ENCODE measurements at regions not wholly inside any gene's neighbourhood (a gene's known extent, or its start where the extent isn't known, plus 50 kb on each side); places are given as distances from the start of the nearest gene placed in this dataset.

GRCh38 chr16:66097751-66098150 lies 268.7 kb upstream of the CDH5 start:
- Histone ChIP-seq H3K27me3 (peaks cover 0 to 18% (median 0%) of the 10 kb centered on the region in 7 donors), H3K4me1 (peaks cover 0 to 2% (median 0%) of the 10 kb centered on the region in 9 donors), H3K27ac (no peak overlapping the region), H3K36me3 (no peaks in the 10 kb centered on the region), H3K4me3 (no peak overlapping the region), H3K9me3 (no peaks in the 10 kb centered on the region)
- intact Hi-C loops (cut with DNase I), result loop anchor here in 1 of 10 donors (10.0 kb wide), 1 partner anchor 163 kb away; no protein-coding TSS in a partner anchor
- ATAC-seq, result no peak
- no peak for TF ChIP-seq CTCF (IDR thresholded peaks at IDR 0.05)
- WGBS, 2 donors, result 43% methylated on average over 6 of the region's 6 CpGs
- DNase-seq, result no peak

- Histone ChIP-seq H3K27ac (no peak overlapping the region), H3K36me3 (no peaks in the 10 kb centered on the region), H3K27me3 (peaks cover 0 to 18% (median 0%) of the 10 kb centered on the region in 7 donors), H3K4me1 (no peaks in the 10 kb centered on the region), H3K9me3 (no peaks in the 10 kb centered on the region), H3K4me3 (no peak overlapping the region)
- intact Hi-C loops (cut with DNase I), result loop anchor here in 1 of 10 donors (10.0 kb wide), 1 partner anchor 161 kb away; no protein-coding TSS in a partner anchor
- ATAC-seq (no peak), DNase-seq (no peak)
- no peak for TF ChIP-seq CTCF (IDR thresholded peaks at IDR 0.05)
Measured at GRCh38 chr16:66095676-66096075, 270.8 kb upstream of the CDH5 start.

GRCh38 chr16:66093191-66093590 lies 273.3 kb upstream of the CDH5 start:
- TF ChIP-seq CTCF (IDR thresholded peaks at IDR 0.05), result no peak

GRCh38 chr16:66091471-66091891 lies 275.0 kb upstream of the CDH5 start:
- Histone ChIP-seq H3K4me1 (no peaks in the 10 kb centered on the region), H3K4me3 (no peak overlapping the region), H3K9me3 (no peaks in the 10 kb centered on the region), H3K27ac (no peak overlapping the region), H3K36me3 (no peaks in the 10 kb centered on the region), H3K27me3 (no peaks in the 10 kb centered on the region)
- DNase-seq (no peak), ATAC-seq (no peak)
- intact Hi-C loops (cut with DNase I), result loop anchor here in 1 of 10 donors (10.0 kb wide), 1 partner anchor 157 kb away; no protein-coding TSS in a partner anchor
- TF ChIP-seq CTCF (IDR thresholded peaks at IDR 0.05), result no peak

More at GRCh38 chr16:66093191-66093590, 273.3 kb upstream of the CDH5 start:
- Histone ChIP-seq H3K9me3 (no peaks in the 10 kb centered on the region), H3K36me3 (no peaks in the 10 kb centered on the region), H3K4me3 (no peak overlapping the region), H3K27me3 (peaks cover 0 to 8% (median 0%) of the 10 kb centered on the region in 7 donors), H3K4me1 (no peaks in the 10 kb centered on the region), H3K27ac (no peak overlapping the region)
- no peak for DNase-seq
- 91 to 94% methylated on average over 4 of the region's 4 CpGs for WGBS, 2 donors
- no peak for ATAC-seq
- intact Hi-C loops (cut with DNase I), result loop anchor here in 1 of 10 donors (10.0 kb wide), 1 partner anchor 158 kb away; no protein-coding TSS in a partner anchor
